SK-N-SH (cell line): ENCODE measurements at regions not wholly inside any gene's neighbourhood (a gene's known extent, or its start where the extent isn't known, plus 50 kb on each side); places are given as distances from the start of the nearest gene placed in this dataset.
A peak's percentile ranks its signal among the peaks of the same experiment; 100 is the strongest.

Experiments
- CTCF ChIA-PET: fragments of 300-600, 350-600 bp; formaldehyde crosslinking; extraction: SDS; loops from one replicate; lab custom pipeline; 2021; lab: Yijun Ruan, JAX
- POLR2A ChIA-PET: fragments of 350-600 bp; sonication (Branson Sonifier 250); formaldehyde crosslinking; extraction: SDS; loops from one replicate; lab custom pipeline; 2020; ENCODE audit warnings: antibody characterized with exemption, inconsistent platforms; lab: Yijun Ruan, JAX
- DNase-seq: peaks from one replicate; pipeline ENCODE4 v3.0.0; 2012
- H2AFZ ChIP-seq: fragments of 200-600 bp; sonication (generic); 2 replicates; pipeline ENCODE4 v1.8.1; 2016; ENCODE audit warnings: antibody characterized with exemption, mild to moderate bottlenecking, low read depth
- H3F3A ChIP-seq: fragments of 200-600 bp; sonication (generic); replicated peaks from 2 replicates; pipeline ENCODE3; 2016; ENCODE audit warnings: antibody characterized with exemption, mild to moderate bottlenecking; ENCODE audit not compliant: insufficient read depth
- H3K27ac ChIP-seq, 2 experiments: fragments of 200-500 bp in 1 of 2; fragments of 200-600 bp in 1 of 2; sonication (Bioruptor generic) in 1 of 2; sonication (generic), shearing (Covaris generic) in 1 of 2; 2 replicates each; pipeline versions ENCODE4 v1.5.1 to v1.6.1; 2014 to 2016; ENCODE audit warnings: low read depth in 2 of 2, inconsistent platforms in 1 of 2, low read length in 1 of 2, mild to moderate bottlenecking in 1 of 2, mixed read lengths in 1 of 2
- H3K27me3 ChIP-seq: fragments of 200-600 bp; sonication (generic), shearing (Covaris generic); 2 replicates; pipeline ENCODE4 v1.6.1; 2016; ENCODE audit warnings: mixed run types; ENCODE audit not compliant: insufficient read depth
- H3K36me3 ChIP-seq, 2 experiments: fragments of 200-500 bp in 1 of 2; fragments of 200-600 bp in 1 of 2; sonication (Bioruptor generic) in 1 of 2; sonication (generic) in 1 of 2; replicated peaks in 1 of 2; 2 replicates each; pipeline versions ENCODE3 to v1.5.1; 2014 to 2016; ENCODE audit warnings: low read length in 1 of 2, mild to moderate bottlenecking in 1 of 2; ENCODE audit not compliant: insufficient read depth in 2 of 2, control insufficient read depth in 1 of 2
- H3K4me1 ChIP-seq, 2 experiments: fragments of 200-500 bp in 1 of 2; fragments of 200-600 bp in 1 of 2; sonication (Bioruptor generic) in 1 of 2; sonication (generic), shearing (Covaris generic) in 1 of 2; 2 replicates each; pipeline versions ENCODE4 v1.5.1 to v1.6.1; 2014 to 2016; ENCODE audit warnings: low read depth in 1 of 2, low read length in 1 of 2, mixed run types in 1 of 2; ENCODE audit not compliant: insufficient read depth in 2 of 2, control insufficient read depth in 1 of 2
- H3K4me2 ChIP-seq: fragments of 200-600 bp; sonication (generic), shearing (Covaris generic); 2 replicates; pipeline ENCODE4 v1.6.1; 2017; ENCODE audit warnings: mixed run types
- H3K4me3 ChIP-seq, 2 experiments: fragments of 200-500 bp in 1 of 2; fragments of 200-600 bp in 1 of 2; sonication (Bioruptor generic) in 1 of 2; sonication (generic), shearing (Covaris generic) in 1 of 2; 2 replicates each; pipeline versions ENCODE4 v1.5.1 to v1.8.1; 2014 to 2016; ENCODE audit warnings: low read depth in 2 of 2, inconsistent platforms in 1 of 2, low read length in 1 of 2, mild to moderate bottlenecking in 1 of 2, mixed read lengths in 1 of 2, moderate library complexity in 1 of 2
- H3K79me2 ChIP-seq: fragments of 200-600 bp; sonication (generic); 2 replicates; pipeline ENCODE4 v1.8.1; 2017; ENCODE audit warnings: mild to moderate bottlenecking; ENCODE audit not compliant: insufficient read depth
- H3K9ac ChIP-seq: fragments of 200-600 bp; sonication (generic); 2 replicates; pipeline ENCODE4 v1.6.1; 2017; ENCODE audit warnings: mixed run types
- H3K9me2 ChIP-seq: fragments of 200-600 bp; sonication (generic); 2 replicates; pipeline ENCODE4 v1.6.1; 2017; ENCODE audit warnings: mixed run types
- H3K9me3 ChIP-seq: fragments of 200-600 bp; sonication (generic); 2 replicates; pipeline ENCODE4 v1.6.1; 2017; ENCODE audit warnings: mixed run types, mild to moderate bottlenecking, moderate library complexity
- H4K20me1 ChIP-seq: fragments of 200-600 bp; sonication (generic); 2 replicates; pipeline ENCODE4 v1.6.1; 2017; ENCODE audit warnings: mild to moderate bottlenecking, mixed run types; ENCODE audit not compliant: insufficient read depth
- CHD2 ChIP-seq: fragments of 150-350 bp; IDR thresholded peaks from 2 replicates; pipeline ENCODE4 v1.6.1; 2018; ENCODE audit warnings: low read length; ENCODE audit not compliant: partially characterized antibody
- CTCF ChIP-seq: fragments of 200-600 bp; sonication (generic); IDR thresholded peaks from 2 replicates; pipeline ENCODE4 v1.6.1; 2017; ENCODE audit warnings: antibody characterized with exemption, mild to moderate bottlenecking, moderate library complexity
- ELF1 ChIP-seq: IDR thresholded peaks from 2 replicates; pipeline ENCODE4 v1.4.0; 2012
- EZH2phosphoT487 ChIP-seq: fragments of 200-600 bp; sonication (generic); IDR thresholded peaks from 2 replicates; pipeline ENCODE4 v1.6.1; 2017; ENCODE audit warnings: low read depth, mixed run types, mild to moderate bottlenecking, antibody characterized with exemption, moderate library complexity, borderline replicate concordance
- GABPA ChIP-seq: IDR thresholded peaks from 2 replicates; pipeline ENCODE4 v1.4.0; 2012; ENCODE audit warnings: low read depth, mild to moderate bottlenecking
- GATA2 ChIP-seq: sonication (generic); formaldehyde crosslinking; IDR thresholded peaks from 2 replicates; pipeline ENCODE4 v1.5.0; 2020; ENCODE audit warnings: mild to moderate bottlenecking, missing genetic modification reagents
- MXI1 ChIP-seq: IDR thresholded peaks from 2 replicates; pipeline ENCODE4 v1.6.1; 2012; ENCODE audit warnings: mild to moderate bottlenecking, low read depth, low read length, improper control_type of control experiment
- NRF1 ChIP-seq: IDR thresholded peaks from 2 replicates; pipeline ENCODE4 v1.6.1; 2012; ENCODE audit warnings: low read depth, mild to moderate bottlenecking, low read length
- PBX3 ChIP-seq: IDR thresholded peaks from 2 replicates; pipeline ENCODE4; 2012
- RAD21 ChIP-seq: IDR thresholded peaks from 2 replicates; pipeline ENCODE4 v1.6.1; 2012; ENCODE audit warnings: mild to moderate bottlenecking, low read length
- RCOR1 ChIP-seq: fragments of 150-350 bp; IDR thresholded peaks from 2 replicates; pipeline ENCODE4 v1.6.1; 2017; ENCODE audit warnings: antibody characterized with exemption, low read length
- SIN3A ChIP-seq: IDR thresholded peaks from 2 replicates; pipeline ENCODE4 v1.6.1; 2012; ENCODE audit warnings: low read depth, mild to moderate bottlenecking, low read length, moderate library complexity, borderline replicate concordance
- SMC3 ChIP-seq: IDR thresholded peaks from 2 replicates; pipeline ENCODE4 v1.6.1; 2012; ENCODE audit warnings: low read depth, low read length, improper control_type of control experiment
- TAF1 ChIP-seq: IDR thresholded peaks from 2 replicates; pipeline ENCODE4 v1.6.1; 2012; ENCODE audit warnings: low read depth, mild to moderate bottlenecking, low read length, moderate library complexity, borderline replicate concordance
- TCF12 ChIP-seq: IDR thresholded peaks from 2 replicates; pipeline ENCODE4 v1.4.0; 2012
- TEAD4 ChIP-seq: IDR thresholded peaks from 2 replicates; pipeline ENCODE4 v1.4.0; 2012; ENCODE audit warnings: mild to moderate bottlenecking, borderline replicate concordance; ENCODE audit not compliant: insufficient read depth
- USF1 ChIP-seq: IDR thresholded peaks from 2 replicates; pipeline ENCODE4 v1.4.0; 2012; ENCODE audit warnings: low read depth, borderline replicate concordance
- USF2 ChIP-seq: fragments of 150-350 bp; IDR thresholded peaks from 2 replicates; pipeline ENCODE4 v1.6.1; 2017; ENCODE audit warnings: antibody characterized with exemption, low read length, low read depth, borderline replicate concordance
- ZBTB33 ChIP-seq: IDR thresholded peaks from 2 replicates; pipeline ENCODE4 v1.4.0; 2012; ENCODE audit warnings: low read depth, borderline replicate concordance
- WGBS: methylation state at CpG from one replicate; pipeline ENCODE4 v1.1.6; 2017; ENCODE audit warnings: low lambda C conversion rate; 5-methylcytosine and 5-hydroxymethylcytosine counted together

GRCh38 chr4:180665994-180666824 lies 1577.0 kb upstream of the TENM3 start:
- WGBS: 72% methylated on average over 7 of the region's 7 CpGs
- CTCF ChIA-PET: interaction anchor here (0.7 to 4.0 kb wide), 20 partner anchors 9 to 862 kb away, joined by 3 to 51 read pairs (median 6); no protein-coding TSS in a partner anchor
- Histone ChIP-seq H3K27ac (no peak overlapping the region), H3K4me1 (no peaks in the 10 kb centered on the region; a peak in 2 of 4 replicates), H2AFZ (no peak overlapping the region), H3K9me3 (no peaks in the 10 kb centered on the region)
- TF ChIP-seq RAD21: peak; percentile 71
- peak; percentile 21; the same call in 1 of the 2 replicates for TF ChIP-seq SMC3
- TF ChIP-seq CTCF: peak; percentile 68
- no peak for TF ChIP-seq ELF1
- TF ChIP-seq, all 33 proteins: peak for 3
- Histone ChIP-seq H3K27me3 (no peaks in the 10 kb centered on the region), H3K9ac (no peak overlapping the region), H3K9me2 (no peaks in the 10 kb centered on the region), H3K4me2 (no peak overlapping the region), H4K20me1 (no peaks in the 10 kb centered on the region), H3K79me2 (no peaks in the 10 kb centered on the region), H3F3A (no peaks in the 10 kb centered on the region), H3K4me3 (no peak overlapping the region; a peak in 1 of 4 replicates), H3K36me3 (no peaks in the 10 kb centered on the region)
- DNase-seq: peak; percentile 42
- POLR2A ChIA-PET: no interaction called here

- Histone ChIP-seq H3K4me1 (no peaks in the 10 kb centered on the region; a peak in 2 of 4 replicates), H2AFZ (no peak overlapping the region), H4K20me1 (no peaks in the 10 kb centered on the region), H3K27ac (no peak overlapping the region), H3F3A (no peaks in the 10 kb centered on the region), H3K36me3 (no peaks in the 10 kb centered on the region), H3K4me2 (no peak overlapping the region), H3K79me2 (no peaks in the 10 kb centered on the region), H3K27me3 (no peaks in the 10 kb centered on the region), H3K9ac (no peak overlapping the region), H3K4me3 (no peak overlapping the region), H3K9me3 (no peaks in the 10 kb centered on the region), H3K9me2 (no peaks in the 10 kb centered on the region)
- ChIA-PET CTCF (interaction anchor here (0.8 to 1.2 kb wide), 2 partner anchors 10 to 860 kb away, joined by 4 read pairs; no protein-coding TSS in a partner anchor), POLR2A (no interaction called here)
- WGBS: 71% methylated on average over 14 of the region's 14 CpGs
- DNase-seq: no peak
- TF ChIP-seq TCF12: no peak
- TF ChIP-seq PBX3: no peak
- TF ChIP-seq EZH2phosphoT487: no peak
- no peak for TF ChIP-seq RCOR1
- no peak for TF ChIP-seq MXI1
- no peak for TF ChIP-seq RAD21
- no peak for TF ChIP-seq ELF1
- no peak for TF ChIP-seq GABPA
- TF ChIP-seq TEAD4: no peak
- no peak for TF ChIP-seq USF1
- TF ChIP-seq SMC3: no peak
- no peak for TF ChIP-seq CHD2
- TF ChIP-seq SIN3A: no peak
- no peak for TF ChIP-seq NRF1
- no peak for TF ChIP-seq GATA2 (CRISPR knock-in tag)
- no peak for TF ChIP-seq USF2
- no peak for TF ChIP-seq TAF1
- no peak for TF ChIP-seq ZBTB33
Measured at GRCh38 chr4:180668732-180669131, 1574.5 kb upstream of the TENM3 start.
